AG10803 (cell line): ENCODE measurements at regions not wholly inside any gene's neighbourhood (a gene's known extent, or its start where the extent isn't known, plus 50 kb on each side); places are given as distances from the start of the nearest gene placed in this dataset.

ENCODE experiments used
- DNase-seq: peaks from one replicate; pipeline ENCODE4 v3.0.0; 2010; ENCODE audit warnings: low read depth
- H3K4me3 ChIP-seq: 2 replicates; pipeline ENCODE4 v1.5.1; 2011; ENCODE audit warnings: mild to moderate bottlenecking, low read length, control low read depth
- TF ChIP-seq, protein P1 (sequence below): conservative IDR thresholded peaks from 2 replicates; pipeline ENCODE4 v1.5.1; 2011; ENCODE audit warnings: mild to moderate bottlenecking, low read length, control low read depth, inconsistent platforms

- no peak overlapping the region for H3K4me3 ChIP-seq
- TF ChIP-seq, protein P1, sequence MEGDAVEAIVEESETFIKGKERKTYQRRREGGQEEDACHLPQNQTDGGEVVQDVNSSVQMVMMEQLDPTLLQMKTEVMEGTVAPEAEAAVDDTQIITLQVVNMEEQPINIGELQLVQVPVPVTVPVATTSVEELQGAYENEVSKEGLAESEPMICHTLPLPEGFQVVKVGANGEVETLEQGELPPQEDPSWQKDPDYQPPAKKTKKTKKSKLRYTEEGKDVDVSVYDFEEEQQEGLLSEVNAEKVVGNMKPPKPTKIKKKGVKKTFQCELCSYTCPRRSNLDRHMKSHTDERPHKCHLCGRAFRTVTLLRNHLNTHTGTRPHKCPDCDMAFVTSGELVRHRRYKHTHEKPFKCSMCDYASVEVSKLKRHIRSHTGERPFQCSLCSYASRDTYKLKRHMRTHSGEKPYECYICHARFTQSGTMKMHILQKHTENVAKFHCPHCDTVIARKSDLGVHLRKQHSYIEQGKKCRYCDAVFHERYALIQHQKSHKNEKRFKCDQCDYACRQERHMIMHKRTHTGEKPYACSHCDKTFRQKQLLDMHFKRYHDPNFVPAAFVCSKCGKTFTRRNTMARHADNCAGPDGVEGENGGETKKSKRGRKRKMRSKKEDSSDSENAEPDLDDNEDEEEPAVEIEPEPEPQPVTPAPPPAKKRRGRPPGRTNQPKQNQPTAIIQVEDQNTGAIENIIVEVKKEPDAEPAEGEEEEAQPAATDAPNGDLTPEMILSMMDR = no peak
- DNase-seq = no peak
Observed at GRCh38 chrX:43552703-43553102, 103.4 kb upstream of the MAOA start.

DNA sequence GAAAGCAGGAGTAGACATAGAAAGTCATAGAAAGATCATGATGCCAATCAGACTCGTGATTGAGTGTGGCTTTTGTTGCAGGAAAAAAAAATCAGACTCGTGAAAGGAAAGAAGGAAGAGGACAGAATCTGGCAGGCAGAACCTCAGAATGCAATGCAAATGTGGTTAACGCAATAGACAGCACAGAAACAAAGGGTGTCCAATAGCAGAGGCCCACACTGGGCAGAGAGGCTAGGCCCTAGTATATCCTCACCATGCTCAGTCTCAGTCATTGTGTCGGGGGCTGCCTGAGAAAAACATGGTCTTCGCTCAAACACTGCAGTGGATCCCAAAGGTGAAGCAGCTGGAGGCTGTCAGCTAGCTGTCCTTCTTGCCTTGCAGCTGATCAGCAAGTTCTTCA, 102.8 kb upstream of the MAOA start:
- no peak for DNase-seq
- TF ChIP-seq, protein P1 = no peak
- H3K4me3 ChIP-seq = no peak overlapping the region

GRCh38 chrX:43556207-43556606, 99.9 kb upstream of the MAOA start:
- TF ChIP-seq, protein P1 = no peak
- H3K4me3 ChIP-seq = no peak overlapping the region
- DNase-seq = no peak

- no peak overlapping the region for H3K4me3 ChIP-seq
- TF ChIP-seq, protein P1 = peak; percentile 59
- peak; percentile 41 for DNase-seq
Observed at GRCh38 chrX:43557792-43558191, 98.3 kb upstream of the MAOA start.

- TF ChIP-seq, protein P1 = peak; percentile 43
- no peak overlapping the region for H3K4me3 ChIP-seq
- DNase-seq = peak; percentile 1
Observed at GRCh38 chrX:43559644-43560043, 96.5 kb upstream of the MAOA start.

DNA sequence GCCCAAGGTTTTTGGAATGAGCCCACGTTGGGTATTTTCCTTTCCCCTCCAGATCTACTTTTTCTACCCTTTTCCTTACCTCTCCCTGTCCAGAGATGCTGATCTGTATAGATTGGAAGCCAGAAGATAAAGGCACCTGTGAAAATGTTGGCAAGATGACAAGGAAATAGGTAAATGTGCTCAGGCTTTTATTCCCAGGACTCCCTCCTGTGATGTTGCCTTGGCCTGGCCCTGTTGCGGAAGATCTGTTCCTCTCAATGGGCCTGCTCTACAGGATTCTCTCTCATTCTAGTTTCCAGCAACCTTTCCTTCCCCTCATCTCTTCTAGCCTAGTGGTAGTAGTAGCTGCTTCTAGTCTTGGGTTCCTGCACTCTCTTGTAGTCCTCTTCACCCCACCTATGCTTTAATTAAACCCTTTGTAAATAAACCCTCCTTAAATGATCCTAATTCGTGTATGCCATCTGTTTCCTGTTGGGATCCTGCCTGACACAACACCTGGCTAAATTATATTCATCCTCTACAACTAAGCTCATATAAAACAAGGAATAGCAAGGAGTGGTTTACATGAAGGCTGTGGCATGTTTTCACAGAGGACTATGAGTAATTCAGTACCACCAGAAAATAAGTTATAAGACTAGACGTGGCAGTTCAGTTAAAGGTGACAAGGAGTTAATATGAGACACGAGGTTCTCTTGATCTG, 95.7 kb upstream of the MAOA start:
- no peak overlapping the region for H3K4me3 ChIP-seq
- no peak for DNase-seq
- TF ChIP-seq, protein P1 = no peak

GRCh38 chrX:43562372-43562771, 93.7 kb upstream of the MAOA start:
- H3K4me3 ChIP-seq = no peak overlapping the region
- TF ChIP-seq, protein P1 = no peak
- no peak for DNase-seq
